ENCODE measurements at regions not wholly inside any gene's neighbourhood (a gene's known extent, or its start where the extent isn't known, plus 50 kb on each side); places are given as distances from the start of the nearest gene placed in this dataset.

- no peak overlapping the region for H3K4me3 ChIP-seq (ENCODE audit: severe bottlenecking)
- H3K9me3 ChIP-seq (ENCODE audit: severe bottlenecking), result no peaks in the 10 kb centered on the region
- no peak for TF ChIP-seq CTCF (IDR thresholded peaks at IDR 0.05; ENCODE audit: poor library complexity, severe bottlenecking)
- peak; percentile 97 for ATAC-seq (ENCODE audit: low read depth)
- no peaks in the 10 kb centered on the region for H3K27me3 ChIP-seq (ENCODE audit: insufficient read depth, poor library complexity, severe bottlenecking)
- H3K4me1 ChIP-seq (ENCODE audit: insufficient read depth, poor library complexity, severe bottlenecking), result peaks cover 7% of the 10 kb centered on the region
- H3K36me3 ChIP-seq (ENCODE audit: low read depth), result no peaks in the 10 kb centered on the region
- peak overlapping the region; percentile 64 for H3K27ac ChIP-seq (ENCODE audit: poor library complexity, severe bottlenecking)
- no peak for DNase-seq (ENCODE audit: low spot score)
Observed at GRCh38 chr3:192022412-192022811, 561.4 kb downstream of the PYDC2 start.

- TF ChIP-seq CTCF (IDR thresholded peaks at IDR 0.05; ENCODE audit: poor library complexity, severe bottlenecking), result no peak
- DNase-seq (ENCODE audit: low spot score), result no peak
- no peaks in the 10 kb centered on the region for H3K27me3 ChIP-seq (ENCODE audit: insufficient read depth, poor library complexity, severe bottlenecking)
Observed at GRCh38 chr3:192024751-192025150, 563.8 kb downstream of the PYDC2 start.

GRCh38 chr3:192026661-192027060 is 565.7 kb downstream of the PYDC2 start:
- no peak overlapping the region for H3K4me3 ChIP-seq (ENCODE audit: severe bottlenecking)
- TF ChIP-seq CTCF (IDR thresholded peaks at IDR 0.05; ENCODE audit: poor library complexity, severe bottlenecking), result no peak
- H3K27me3 ChIP-seq (ENCODE audit: insufficient read depth, poor library complexity, severe bottlenecking), result no peaks in the 10 kb centered on the region
- DNase-seq (ENCODE audit: low spot score), result no peak
- H3K4me1 ChIP-seq (ENCODE audit: insufficient read depth, poor library complexity, severe bottlenecking), result peaks cover 7% of the 10 kb centered on the region
- H3K9me3 ChIP-seq (ENCODE audit: severe bottlenecking), result no peaks in the 10 kb centered on the region
- H3K27ac ChIP-seq (ENCODE audit: poor library complexity, severe bottlenecking), result no peak overlapping the region
- no peaks in the 10 kb centered on the region for H3K36me3 ChIP-seq (ENCODE audit: low read depth)
- no peak for ATAC-seq (ENCODE audit: low read depth)

More at GRCh38 chr3:192024751-192025150, 563.8 kb downstream of the PYDC2 start:
- Histone ChIP-seq H3K4me3 (ENCODE audit: severe bottlenecking) (no peak overlapping the region), H3K36me3 (ENCODE audit: low read depth) (no peaks in the 10 kb centered on the region), H3K27ac (ENCODE audit: poor library complexity, severe bottlenecking) (no peak overlapping the region), H3K9me3 (ENCODE audit: severe bottlenecking) (no peaks in the 10 kb centered on the region), H3K4me1 (ENCODE audit: insufficient read depth, poor library complexity, severe bottlenecking) (peaks cover 7% of the 10 kb centered on the region)
- ATAC-seq (ENCODE audit: low read depth), result no peak

- Histone ChIP-seq H3K27ac (ENCODE audit: poor library complexity, severe bottlenecking) (no peak overlapping the region), H3K4me1 (ENCODE audit: insufficient read depth, poor library complexity, severe bottlenecking) (no peaks in the 10 kb centered on the region), H3K36me3 (ENCODE audit: low read depth) (no peaks in the 10 kb centered on the region), H3K4me3 (ENCODE audit: severe bottlenecking) (no peak overlapping the region), H3K9me3 (ENCODE audit: severe bottlenecking) (no peaks in the 10 kb centered on the region), H3K27me3 (ENCODE audit: insufficient read depth, poor library complexity, severe bottlenecking) (no peaks in the 10 kb centered on the region)
- no peak for TF ChIP-seq CTCF (IDR thresholded peaks at IDR 0.05; ENCODE audit: poor library complexity, severe bottlenecking)
- no peak for ATAC-seq (ENCODE audit: low read depth)
- no peak for DNase-seq (ENCODE audit: low spot score)
Observed at GRCh38 chr3:192031941-192032340, 571.0 kb downstream of the PYDC2 start.

GRCh38 chr3:192033246-192033645 is 572.3 kb downstream of the PYDC2 start:
- DNase-seq (ENCODE audit: low spot score) (no peak), ATAC-seq (ENCODE audit: low read depth) (no peak)
- H3K27me3 ChIP-seq (ENCODE audit: insufficient read depth, poor library complexity, severe bottlenecking), result no peaks in the 10 kb centered on the region
- H3K9me3 ChIP-seq (ENCODE audit: severe bottlenecking), result no peaks in the 10 kb centered on the region
- no peaks in the 10 kb centered on the region for H3K4me1 ChIP-seq (ENCODE audit: insufficient read depth, poor library complexity, severe bottlenecking)
- no peak overlapping the region for H3K4me3 ChIP-seq (ENCODE audit: severe bottlenecking)
- H3K36me3 ChIP-seq (ENCODE audit: low read depth), result no peaks in the 10 kb centered on the region
- no peak for TF ChIP-seq CTCF (IDR thresholded peaks at IDR 0.05; ENCODE audit: poor library complexity, severe bottlenecking)
- H3K27ac ChIP-seq (ENCODE audit: poor library complexity, severe bottlenecking), result no peak overlapping the region
